HEK293 (cell line): ENCODE measurements at regions not wholly inside any gene's neighbourhood (a gene's known extent, or its start where the extent isn't known, plus 50 kb on each side); places are given as distances from the start of the nearest gene placed in this dataset.

ENCODE experiments used
- CTCF ChIA-PET: fragments of 350-600 bp; formaldehyde crosslinking; extraction: SDS; loops from one replicate; lab custom pipeline; 2021; ENCODE audit warnings: antibody characterized with exemption; lab: Yijun Ruan, JAX
- POLR2A ChIA-PET: fragments of 300-600 bp; formaldehyde crosslinking; extraction: SDS; loops from one replicate; lab custom pipeline; 2020; ENCODE audit warnings: antibody characterized with exemption, inconsistent platforms; lab: Yijun Ruan, JAX
- H3K27ac ChIP-seq: fragments of 200-500 bp; sonication (Bioruptor generic); 2 replicates; pipeline ENCODE4 v1.5.1; 2014; ENCODE audit warnings: low read depth, low read length, control low read depth, inconsistent platforms; ENCODE audit errors: extremely low read depth
- H3K36me3 ChIP-seq, 2 experiments: fragments of 200-500 bp in 1 of 2; sonication (Bioruptor generic) in 1 of 2; 1 replicate in 1 of 2; 2 replicates in 1 of 2; pipeline ENCODE4 v1.5.1; 2014 to 2017; ENCODE audit warnings: inconsistent platforms in 2 of 2, low read length in 2 of 2; ENCODE audit not compliant: control insufficient read depth in 2 of 2, insufficient read depth in 1 of 2
- H3K4me1 ChIP-seq: fragments of 200-500 bp; sonication (Bioruptor generic); 2 replicates; pipeline ENCODE4 v1.5.1; 2014; ENCODE audit warnings: mild to moderate bottlenecking, low read length, inconsistent platforms; ENCODE audit not compliant: control insufficient read depth, insufficient read depth
- H3K4me3 ChIP-seq: 2 replicates; pipeline ENCODE4 v1.5.1; 2011; ENCODE audit warnings: low read depth, mild to moderate bottlenecking, control low read depth, low read length, moderate library complexity
- H3K9me3 ChIP-seq: fragments of 200-500 bp; sonication (Bioruptor generic); 2 replicates; pipeline ENCODE4 v1.5.1; 2014; ENCODE audit warnings: low read depth, low read length, inconsistent platforms; ENCODE audit not compliant: control insufficient read depth, insufficient read depth
- GLIS2 ChIP-seq: fragments of 450-650 bp; formaldehyde crosslinking; IDR thresholded peaks from 2 replicates; pipeline ENCODE4 v1.5.1; 2016; ENCODE audit warnings: missing biosample characterization, missing genetic modification characterization
- IKZF3 ChIP-seq: fragments of 450-650 bp; IDR thresholded peaks from 2 replicates; pipeline ENCODE4 v1.5.0; 2018; ENCODE audit warnings: missing biosample characterization, mild to moderate bottlenecking, missing genetic modification characterization, moderate library complexity
- KLF9 ChIP-seq: fragments of 450-650 bp; formaldehyde crosslinking; IDR thresholded peaks from 2 replicates; pipeline ENCODE4 v1.5.1; 2016; ENCODE audit warnings: missing biosample characterization, missing genetic modification characterization, low read depth
- SP3 ChIP-seq: fragments of 450-650 bp; formaldehyde crosslinking; IDR thresholded peaks from 2 replicates; pipeline ENCODE4 v1.5.1; 2016; ENCODE audit warnings: missing biosample characterization, missing genetic modification characterization
- TCF7L2 ChIP-seq: IDR thresholded peaks from 2 replicates; pipeline ENCODE4 v1.6.1; 2011; ENCODE audit warnings: low read depth, mild to moderate bottlenecking, inconsistent platforms, low read length, moderate library complexity, borderline replicate concordance
- ZBTB17 ChIP-seq: fragments of 450-650 bp; formaldehyde crosslinking; IDR thresholded peaks from 2 replicates; pipeline ENCODE4 v1.5.1; 2016; ENCODE audit warnings: missing biosample characterization, missing genetic modification characterization
- ZNF138 ChIP-seq: fragments of 450-650 bp; formaldehyde crosslinking; IDR thresholded peaks from 2 replicates; pipeline ENCODE4 v1.5.1; 2016; ENCODE audit warnings: missing biosample characterization, missing genetic modification characterization, borderline replicate concordance
- ZNF169 ChIP-seq: fragments of 450-650 bp; formaldehyde crosslinking; IDR thresholded peaks from 2 replicates; pipeline ENCODE4 v1.5.1; 2016; ENCODE audit warnings: missing biosample characterization, missing genetic modification characterization
- ZNF174 ChIP-seq: fragments of 450-650 bp; formaldehyde crosslinking; IDR thresholded peaks from 2 replicates; pipeline ENCODE4 v1.5.0; 2017; ENCODE audit warnings: missing biosample characterization, mild to moderate bottlenecking, missing genetic modification characterization
- ZNF302 ChIP-seq: fragments of 450-650 bp; formaldehyde crosslinking; IDR thresholded peaks from 2 replicates; pipeline ENCODE4 v1.5.1; 2016; ENCODE audit warnings: missing biosample characterization, missing genetic modification characterization, low read depth
- ZNF341 ChIP-seq: fragments of 450-650 bp; formaldehyde crosslinking; IDR thresholded peaks from 2 replicates; pipeline ENCODE4; 2016; ENCODE audit warnings: low read depth, missing biosample characterization, missing genetic modification characterization
- ZNF37A ChIP-seq: fragments of 450-650 bp; IDR thresholded peaks from 2 replicates; pipeline ENCODE4 v1.5.1; 2018; ENCODE audit warnings: missing biosample characterization, missing genetic modification characterization
- ZNF510 ChIP-seq: fragments of 450-650 bp; formaldehyde crosslinking; IDR thresholded peaks from 2 replicates; pipeline ENCODE4 v1.5.1; 2018; ENCODE audit warnings: mild to moderate bottlenecking, missing genetic modification characterization, missing biosample characterization; ENCODE audit not compliant: insufficient replicate concordance
- ZNF610 ChIP-seq: fragments of 450-650 bp; formaldehyde crosslinking; IDR thresholded peaks from 2 replicates; pipeline ENCODE4 v1.5.1; 2016; ENCODE audit warnings: missing biosample characterization, missing genetic modification characterization, borderline replicate concordance
- ZNF785 ChIP-seq: fragments of 450-650 bp; formaldehyde crosslinking; IDR thresholded peaks from 2 replicates; pipeline ENCODE4 v1.5.1; 2016; ENCODE audit warnings: missing biosample characterization, missing genetic modification characterization
- TF ChIP-seq, protein P1 (sequence below): fragments of 450-650 bp; formaldehyde crosslinking; IDR thresholded peaks from 2 replicates; pipeline ENCODE4 v1.5.1; 2016; ENCODE audit warnings: missing biosample characterization, missing genetic modification characterization, low read depth
- TF ChIP-seq, protein P2 (sequence below): fragments of 450-650 bp; formaldehyde crosslinking; IDR thresholded peaks from 2 replicates; pipeline ENCODE4 v1.5.1; 2016; ENCODE audit warnings: missing biosample characterization, missing genetic modification characterization
- TF ChIP-seq, protein P3 (sequence below): fragments of 450-650 bp; formaldehyde crosslinking; IDR thresholded peaks from 2 replicates; pipeline ENCODE4 v1.5.1; 2016; ENCODE audit warnings: missing biosample characterization, missing genetic modification characterization

DNA sequence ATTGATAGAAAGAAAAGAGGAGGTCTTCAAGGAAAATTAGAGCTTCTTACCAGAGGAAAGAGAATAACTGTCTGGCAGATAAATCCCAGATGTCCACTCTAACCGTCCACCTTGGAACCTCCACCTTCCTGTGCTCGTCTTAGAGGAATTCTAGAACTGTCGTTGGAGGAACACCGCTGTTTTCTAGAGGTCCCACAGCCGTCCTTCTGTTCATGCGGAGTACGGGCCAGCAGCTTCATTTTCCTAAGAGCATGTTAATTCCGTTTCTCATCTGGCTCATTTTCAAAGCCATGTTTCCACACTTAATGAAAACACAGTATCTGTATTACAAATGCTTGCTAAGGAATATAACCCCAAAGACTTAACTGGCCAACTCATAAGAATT, 107.9 kb upstream of the ESRRB start:
- POLR2A ChIA-PET, result no interaction called here
- H3K4me3 ChIP-seq, result no peak overlapping the region
- CTCF ChIA-PET, result interaction anchor here (0.6 kb wide), 1 partner anchor 206 kb away, joined by 6 read pairs; no protein-coding TSS in a partner anchor

DNA sequence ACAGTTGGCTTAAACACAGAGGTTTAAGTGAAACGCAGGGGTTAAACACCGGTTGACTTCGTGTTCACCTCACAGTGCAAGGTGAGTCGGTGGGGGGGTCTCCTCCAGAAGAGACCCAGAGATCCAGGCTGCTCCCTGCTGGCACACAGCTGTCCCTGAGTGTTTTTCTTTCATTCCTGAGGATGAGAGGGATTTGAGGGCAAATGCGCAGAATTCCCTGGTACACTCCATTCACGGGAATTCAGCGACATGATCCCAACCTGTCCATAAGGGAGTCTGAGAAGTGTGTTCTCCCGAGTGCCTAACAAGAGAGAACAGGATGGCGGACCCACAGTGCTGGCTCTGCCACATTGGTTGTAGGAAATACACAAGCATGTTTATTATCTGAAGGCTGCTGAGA, 107.2 kb upstream of the ESRRB start:
- H3K36me3 ChIP-seq, result no peaks in the 10 kb centered on the region
- CTCF ChIA-PET, result no interaction called here
- TF ChIP-seq ZNF174 (tag by site-specific recombination), result no peak
- TF ChIP-seq TCF7L2, result no peak
- no peak for TF ChIP-seq ZNF341 (tag by site-specific recombination)
- no peak for TF ChIP-seq ZNF169 (tag by site-specific recombination)
- no peak for TF ChIP-seq GLIS2 (tag by site-specific recombination)
- TF ChIP-seq ZNF510 (tag by site-specific recombination), result no peak
- no peak for TF ChIP-seq IKZF3 (tag by site-specific recombination)
- TF ChIP-seq, all 188 proteins: peak for 0
- no peak overlapping the region for H3K27ac ChIP-seq
- POLR2A ChIA-PET, result no interaction called here
- H3K4me3 ChIP-seq, result no peak overlapping the region
- H3K4me1 ChIP-seq, result no peaks in the 10 kb centered on the region
- H3K9me3 ChIP-seq, result no peaks in the 10 kb centered on the region

More for the DNA sequence above, 107.9 kb upstream of the ESRRB start:
- no peaks in the 10 kb centered on the region for H3K36me3 ChIP-seq
- H3K4me1 ChIP-seq, result no peaks in the 10 kb centered on the region
- no peaks in the 10 kb centered on the region for H3K9me3 ChIP-seq
- no peak overlapping the region for H3K27ac ChIP-seq
- no peak for TF ChIP-seq KLF9 (tag by site-specific recombination)
- TF ChIP-seq ZNF610 (tag by site-specific recombination), result no peak
- TF ChIP-seq, protein P1, sequence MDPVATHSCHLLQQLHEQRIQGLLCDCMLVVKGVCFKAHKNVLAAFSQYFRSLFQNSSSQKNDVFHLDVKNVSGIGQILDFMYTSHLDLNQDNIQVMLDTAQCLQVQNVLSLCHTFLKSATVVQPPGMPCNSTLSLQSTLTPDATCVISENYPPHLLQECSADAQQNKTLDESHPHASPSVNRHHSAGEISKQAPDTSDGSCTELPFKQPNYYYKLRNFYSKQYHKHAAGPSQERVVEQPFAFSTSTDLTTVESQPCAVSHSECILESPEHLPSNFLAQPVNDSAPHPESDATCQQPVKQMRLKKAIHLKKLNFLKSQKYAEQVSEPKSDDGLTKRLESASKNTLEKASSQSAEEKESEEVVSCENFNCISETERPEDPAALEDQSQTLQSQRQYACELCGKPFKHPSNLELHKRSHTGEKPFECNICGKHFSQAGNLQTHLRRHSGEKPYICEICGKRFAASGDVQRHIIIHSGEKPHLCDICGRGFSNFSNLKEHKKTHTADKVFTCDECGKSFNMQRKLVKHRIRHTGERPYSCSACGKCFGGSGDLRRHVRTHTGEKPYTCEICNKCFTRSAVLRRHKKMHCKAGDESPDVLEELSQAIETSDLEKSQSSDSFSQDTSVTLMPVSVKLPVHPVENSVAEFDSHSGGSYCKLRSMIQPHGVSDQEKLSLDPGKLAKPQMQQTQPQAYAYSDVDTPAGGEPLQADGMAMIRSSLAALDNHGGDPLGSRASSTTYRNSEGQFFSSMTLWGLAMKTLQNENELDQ (tag by site-specific recombination), result no peak
- no peak for TF ChIP-seq ZNF785 (tag by site-specific recombination)
- TF ChIP-seq SP3 (tag by site-specific recombination), result no peak
- TF ChIP-seq, protein P2, sequence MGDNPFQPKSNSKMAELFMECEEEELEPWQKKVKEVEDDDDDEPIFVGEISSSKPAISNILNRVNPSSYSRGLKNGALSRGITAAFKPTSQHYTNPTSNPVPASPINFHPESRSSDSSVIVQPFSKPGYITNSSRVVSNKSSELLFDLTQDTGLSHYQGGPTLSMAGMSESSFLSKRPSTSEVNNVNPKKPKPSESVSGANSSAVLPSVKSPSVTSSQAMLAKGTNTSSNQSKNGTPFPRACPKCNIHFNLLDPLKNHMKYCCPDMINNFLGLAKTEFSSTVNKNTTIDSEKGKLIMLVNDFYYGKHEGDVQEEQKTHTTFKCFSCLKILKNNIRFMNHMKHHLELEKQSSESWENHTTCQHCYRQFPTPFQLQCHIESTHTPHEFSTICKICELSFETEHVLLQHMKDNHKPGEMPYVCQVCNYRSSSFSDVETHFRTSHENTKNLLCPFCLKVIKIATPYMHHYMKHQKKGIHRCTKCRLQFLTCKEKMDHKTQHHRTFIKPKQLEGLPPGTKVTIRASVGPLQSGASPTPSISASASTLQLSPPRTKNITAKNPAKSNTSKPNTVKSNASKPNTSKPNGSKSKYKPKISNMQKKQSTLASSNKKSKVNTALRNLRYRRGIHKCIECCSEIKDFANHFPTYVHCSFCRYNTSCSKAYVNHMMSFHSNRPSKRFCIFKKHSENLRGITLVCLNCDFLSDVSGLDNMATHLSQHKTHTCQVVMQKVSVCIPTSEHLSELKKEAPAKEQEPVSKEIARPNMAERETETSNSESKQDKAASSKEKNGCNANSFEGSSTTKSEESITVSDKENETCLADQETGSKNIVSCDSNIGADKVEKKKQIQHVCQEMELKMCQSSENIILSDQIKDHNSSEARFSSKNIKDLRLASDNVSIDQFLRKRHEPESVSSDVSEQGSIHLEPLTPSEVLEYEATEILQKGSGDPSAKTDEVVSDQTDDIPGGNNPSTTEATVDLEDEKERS (tag by site-specific recombination), result no peak
- TF ChIP-seq, protein P3, sequence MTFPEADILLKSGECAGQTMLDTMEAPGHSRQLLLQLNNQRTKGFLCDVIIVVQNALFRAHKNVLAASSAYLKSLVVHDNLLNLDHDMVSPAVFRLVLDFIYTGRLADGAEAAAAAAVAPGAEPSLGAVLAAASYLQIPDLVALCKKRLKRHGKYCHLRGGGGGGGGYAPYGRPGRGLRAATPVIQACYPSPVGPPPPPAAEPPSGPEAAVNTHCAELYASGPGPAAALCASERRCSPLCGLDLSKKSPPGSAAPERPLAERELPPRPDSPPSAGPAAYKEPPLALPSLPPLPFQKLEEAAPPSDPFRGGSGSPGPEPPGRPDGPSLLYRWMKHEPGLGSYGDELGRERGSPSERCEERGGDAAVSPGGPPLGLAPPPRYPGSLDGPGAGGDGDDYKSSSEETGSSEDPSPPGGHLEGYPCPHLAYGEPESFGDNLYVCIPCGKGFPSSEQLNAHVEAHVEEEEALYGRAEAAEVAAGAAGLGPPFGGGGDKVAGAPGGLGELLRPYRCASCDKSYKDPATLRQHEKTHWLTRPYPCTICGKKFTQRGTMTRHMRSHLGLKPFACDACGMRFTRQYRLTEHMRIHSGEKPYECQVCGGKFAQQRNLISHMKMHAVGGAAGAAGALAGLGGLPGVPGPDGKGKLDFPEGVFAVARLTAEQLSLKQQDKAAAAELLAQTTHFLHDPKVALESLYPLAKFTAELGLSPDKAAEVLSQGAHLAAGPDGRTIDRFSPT (tag by site-specific recombination), result no peak
- TF ChIP-seq ZNF302, result no peak
- TF ChIP-seq ZBTB17 (tag by site-specific recombination), result no peak
- TF ChIP-seq ZNF138 (tag by site-specific recombination), result no peak
- no peak for TF ChIP-seq ZNF37A (tag by site-specific recombination)
